ENCODE measurements at regions not wholly inside any gene's neighbourhood (a gene's known extent, or its start where the extent isn't known, plus 50 kb on each side); places are given as distances from the start of the nearest gene placed in this dataset.

GRCh38 chr18:28576941-28577340 is 400.0 kb upstream of the CDH2 start:
- FAIRE-seq (peak; percentile 84), DNase-seq (ENCODE audit: insufficient read length, low spot score) (no peak)
- TF ChIP-seq CTCF (IDR thresholded peaks at IDR 0.05; ENCODE audit: insufficient read depth, missing control alignments), result no peak

- no peak for FAIRE-seq
- TF ChIP-seq CTCF (IDR thresholded peaks at IDR 0.05; ENCODE audit: insufficient read depth, missing control alignments), result no peak
- DNase-seq (ENCODE audit: insufficient read length, low spot score), result no peak
These were observed 398.2 kb upstream of the CDH2 start for GRCh38 chr18:28575123-28575522.

- no peak for TF ChIP-seq CTCF (IDR thresholded peaks at IDR 0.05; ENCODE audit: insufficient read depth, missing control alignments)
- DNase-seq (ENCODE audit: insufficient read length, low spot score) (no peak), FAIRE-seq (no peak)
These were observed 397.2 kb upstream of the CDH2 start for GRCh38 chr18:28574175-28574574.

GRCh38 chr18:28571929-28572328 is 395.0 kb upstream of the CDH2 start:
- FAIRE-seq (peak; percentile 35), DNase-seq (ENCODE audit: insufficient read length, low spot score) (no peak)
- no peak for TF ChIP-seq CTCF (IDR thresholded peaks at IDR 0.05; ENCODE audit: insufficient read depth, missing control alignments)

GRCh38 chr18:28560331-28560730 is 383.4 kb upstream of the CDH2 start:
- no peak for TF ChIP-seq CTCF (IDR thresholded peaks at IDR 0.05; ENCODE audit: insufficient read depth, missing control alignments)
- FAIRE-seq (peak; percentile 32), DNase-seq (ENCODE audit: insufficient read length, low spot score) (no peak)

- no peak for DNase-seq (ENCODE audit: insufficient read length, low spot score)
- no peak for FAIRE-seq
- TF ChIP-seq CTCF (IDR thresholded peaks at IDR 0.05; ENCODE audit: insufficient read depth, missing control alignments), result no peak
These were observed 382.6 kb upstream of the CDH2 start for GRCh38 chr18:28559511-28559910.

- DNase-seq (ENCODE audit: insufficient read length, low spot score), result no peak
These were observed 365.0 kb upstream of the CDH2 start for GRCh38 chr18:28541934-28542333.

More at GRCh38 chr18:28541934-28542333, 365.0 kb upstream of the CDH2 start:
- no peak for TF ChIP-seq CTCF (IDR thresholded peaks at IDR 0.05; ENCODE audit: insufficient read depth, missing control alignments)
- peak; percentile 73 for FAIRE-seq

All from D721Med (cell line).